Activated gamma-delta T cell treated with Interleukin-2 at 50 U/mL for 16 hours (primary cell): ENCODE measurements at regions not wholly inside any gene's neighbourhood (a gene's known extent, or its start where the extent isn't known, plus 50 kb on each side); places are given as distances from the start of the nearest gene placed in this dataset.
"Not testable (repeated sequence)": the region's sequence is repeated elsewhere in the genome, so short reads cannot be mapped to it uniquely, and the experiment has no call there.

Experiments used
- DNase-seq: peaks from one replicate; pipeline ENCODE4 v3.0.0-alpha.2; 2020

DNA sequence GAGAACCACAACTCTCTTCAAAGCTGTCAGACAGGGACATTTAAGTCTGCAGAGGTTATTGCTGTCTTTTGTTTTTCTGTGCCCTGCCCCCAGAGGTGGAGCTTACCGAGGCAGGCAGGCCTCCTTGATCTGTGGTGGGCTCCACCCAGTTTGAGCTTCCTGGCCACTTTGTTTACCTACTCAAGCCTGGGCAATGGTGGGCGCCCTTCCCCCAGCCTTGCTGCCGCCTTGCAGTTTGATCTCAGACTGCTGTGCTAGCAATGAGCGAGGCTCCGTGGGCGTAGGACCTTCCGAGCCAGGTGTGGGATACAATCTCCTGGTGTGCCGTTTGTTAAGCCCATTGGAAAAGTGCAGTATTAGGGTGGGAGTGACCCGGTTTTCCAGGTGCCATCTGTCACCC is 822.1 kb downstream of the KCNMA1 start:
- peak; percentile 4 for DNase-seq

DNA sequence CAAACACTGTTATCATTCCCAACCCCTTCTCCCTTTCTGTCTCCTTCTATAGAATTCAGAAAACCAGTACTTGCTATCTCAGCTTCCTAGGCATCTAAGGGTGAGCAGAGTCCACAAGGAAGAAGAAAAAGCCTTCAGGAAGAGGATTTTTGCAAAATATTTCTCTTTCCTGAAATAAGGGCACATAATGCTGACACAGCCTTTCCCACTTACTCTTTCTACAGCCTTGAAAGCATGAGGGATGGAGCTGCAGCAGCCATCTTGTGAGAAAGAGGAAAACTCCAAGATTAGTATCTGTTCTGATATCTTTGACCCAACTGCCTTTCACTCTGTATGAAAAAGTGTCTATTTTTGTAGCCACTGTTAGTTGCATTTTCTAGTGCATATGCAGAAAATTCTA is 826.2 kb downstream of the KCNMA1 start:
- DNase-seq = no peak

DNA sequence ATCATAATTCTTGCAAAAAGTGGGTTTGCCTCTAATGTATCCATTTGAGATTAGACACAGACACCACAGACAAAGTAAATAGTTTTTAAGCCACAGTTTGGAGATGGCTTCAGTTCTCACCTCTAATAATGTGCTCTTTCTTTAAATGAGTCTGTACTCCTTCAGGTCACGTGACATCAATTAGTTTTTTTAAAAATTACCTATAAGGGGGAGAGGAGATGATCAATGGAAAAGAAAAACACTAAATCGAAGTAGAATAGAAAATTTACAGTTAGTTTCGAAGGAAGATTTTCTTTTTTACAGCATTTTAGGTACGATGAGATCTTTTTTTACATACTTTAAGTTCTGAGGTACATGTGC is 849.2 kb downstream of the KCNMA1 start:
- DNase-seq = no peak

DNA sequence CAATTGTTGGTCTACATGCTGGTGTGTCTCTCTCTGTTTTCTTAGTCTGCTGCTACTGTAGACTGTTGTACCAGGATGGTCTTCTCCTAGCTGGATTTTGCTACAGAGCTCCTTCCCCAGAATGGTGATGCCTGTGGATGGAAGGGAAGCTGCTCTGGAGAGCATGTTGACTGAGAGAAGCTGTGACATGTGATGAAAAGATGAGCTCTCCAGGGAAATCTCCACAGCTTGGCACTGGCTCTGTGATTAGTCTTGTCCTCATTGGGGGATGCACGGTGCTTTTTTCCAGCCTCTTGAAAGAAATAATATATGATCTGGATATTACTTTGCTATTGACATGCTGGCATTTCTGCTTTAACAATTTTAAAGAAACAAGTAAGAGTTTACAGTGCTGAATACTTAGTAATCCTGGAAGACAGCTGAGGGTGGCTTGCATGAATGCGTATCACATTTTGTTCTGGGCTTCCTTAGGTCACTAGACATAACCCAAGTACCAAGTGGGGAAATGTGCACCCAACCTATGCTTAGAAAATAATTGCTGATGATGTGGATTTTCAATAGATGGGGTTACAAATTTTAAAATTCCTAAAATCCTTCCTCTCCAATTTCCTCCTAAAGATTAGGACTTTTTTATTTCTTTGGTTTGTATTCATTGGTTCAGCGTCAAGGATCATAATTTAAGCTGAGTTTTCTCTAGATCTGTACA is 849.7 kb downstream of the KCNMA1 start:
- DNase-seq = no peak

DNA sequence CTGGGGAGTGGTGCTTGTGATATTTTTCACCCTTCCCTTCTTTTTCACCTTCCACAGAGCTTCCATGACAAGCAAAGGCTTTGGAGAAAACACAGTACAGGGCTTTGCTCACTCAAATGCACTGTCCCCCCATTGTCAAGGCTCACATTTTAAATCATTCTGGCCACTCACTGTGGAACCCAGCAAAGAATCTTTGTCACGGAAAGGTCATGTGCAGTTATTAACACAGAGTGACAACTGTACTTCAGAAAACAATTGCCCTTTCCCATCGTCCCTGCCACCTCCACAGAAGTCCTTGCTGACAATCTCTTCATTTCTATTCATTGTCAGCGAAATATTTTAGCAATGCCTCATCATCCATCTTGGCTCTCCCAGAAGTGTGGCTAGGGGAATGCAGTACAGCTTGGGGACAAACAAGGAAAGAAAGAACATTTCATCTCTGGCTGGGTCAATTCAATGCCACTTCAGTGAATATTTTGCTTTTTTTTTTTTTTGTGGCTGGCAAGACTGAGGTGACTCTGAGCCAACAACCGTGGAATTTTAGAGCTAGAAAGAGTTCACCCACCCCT is 851.0 kb downstream of the KCNMA1 start:
- no peak for DNase-seq

DNA sequence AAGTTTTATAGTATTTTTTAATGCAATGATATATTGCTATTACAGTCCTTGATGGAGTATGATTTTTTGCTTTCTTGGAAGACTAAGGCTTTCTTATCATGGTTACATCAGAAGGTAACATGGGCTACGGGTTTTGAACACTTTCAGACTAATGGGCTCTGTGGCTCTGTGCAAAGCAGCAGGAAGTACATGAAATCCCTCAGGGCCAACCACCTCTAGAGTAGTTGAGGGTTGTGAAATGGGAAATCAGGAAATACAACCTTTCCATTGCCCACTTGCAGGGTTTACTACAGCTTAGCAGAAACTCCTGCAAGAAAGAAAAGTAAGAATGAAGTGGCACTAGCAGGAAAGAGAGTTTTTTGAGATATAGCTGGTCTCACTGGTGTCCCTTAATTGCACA is 853.5 kb downstream of the KCNMA1 start:
- DNase-seq = no peak

DNA sequence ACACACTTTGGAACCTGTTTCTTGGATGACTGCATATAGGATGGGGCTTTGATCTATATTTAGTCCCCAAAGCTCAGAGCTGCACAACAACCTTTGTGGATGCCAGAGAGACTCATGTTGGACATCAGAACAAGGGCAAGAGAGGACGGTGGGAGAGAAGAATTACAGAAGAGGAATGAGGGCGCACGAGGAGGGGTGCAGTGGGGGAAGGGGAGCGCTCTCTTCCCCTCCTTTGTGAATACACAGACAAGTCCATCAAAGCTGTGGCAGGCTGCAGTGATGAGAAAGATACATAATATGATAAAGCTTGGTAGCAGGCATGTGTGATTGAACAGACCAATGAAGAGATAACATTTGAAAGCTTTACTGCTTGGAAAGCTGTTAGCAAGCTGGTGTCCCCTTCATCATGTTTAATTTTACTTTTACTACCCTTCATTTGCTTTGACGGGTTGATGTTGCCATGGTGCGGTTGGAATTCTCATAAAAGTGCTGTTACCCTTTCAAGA is 857.8 kb downstream of the KCNMA1 start:
- no peak for DNase-seq

DNA sequence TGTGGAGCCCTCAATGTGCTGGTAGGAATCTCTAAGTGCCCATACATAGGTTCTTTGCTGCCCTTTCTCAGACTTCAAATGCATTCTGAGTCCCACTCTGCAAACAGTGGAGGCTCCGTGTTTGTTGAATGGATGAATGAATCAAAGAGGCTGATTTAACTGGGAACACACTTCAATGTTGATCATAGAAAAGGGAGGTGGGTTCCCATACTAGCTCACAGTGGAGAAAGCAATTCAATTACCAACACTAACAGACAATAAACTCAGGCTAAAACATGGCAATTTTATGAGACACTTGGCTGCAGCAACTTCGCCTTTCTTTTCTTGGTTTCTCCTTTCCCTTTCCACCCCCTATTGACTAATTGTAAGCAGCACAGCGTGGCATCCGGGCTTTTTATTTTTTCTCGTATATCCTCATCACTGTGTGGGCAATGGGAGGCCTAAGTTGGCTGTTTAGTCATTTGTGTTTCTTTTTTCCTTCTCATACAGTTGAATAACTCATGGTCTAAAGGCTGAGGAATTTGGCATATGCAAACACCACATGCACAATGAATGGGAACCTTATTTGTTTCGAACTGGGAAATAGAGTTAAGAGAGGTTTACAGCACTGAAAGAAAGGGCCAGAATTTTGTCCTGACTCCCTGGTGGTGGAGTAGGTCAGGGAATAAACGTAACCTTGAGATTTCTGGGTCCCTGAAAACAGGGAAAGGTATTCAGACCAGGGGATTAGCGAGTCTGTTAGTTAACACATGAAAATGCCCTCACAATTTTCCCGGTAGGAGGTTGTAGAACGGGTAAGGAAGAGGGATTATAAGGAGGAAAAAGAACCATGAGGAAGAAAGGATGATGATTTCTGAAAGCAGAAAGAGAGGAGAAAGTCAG is 858.5 kb downstream of the KCNMA1 start:
- no peak for DNase-seq

DNA sequence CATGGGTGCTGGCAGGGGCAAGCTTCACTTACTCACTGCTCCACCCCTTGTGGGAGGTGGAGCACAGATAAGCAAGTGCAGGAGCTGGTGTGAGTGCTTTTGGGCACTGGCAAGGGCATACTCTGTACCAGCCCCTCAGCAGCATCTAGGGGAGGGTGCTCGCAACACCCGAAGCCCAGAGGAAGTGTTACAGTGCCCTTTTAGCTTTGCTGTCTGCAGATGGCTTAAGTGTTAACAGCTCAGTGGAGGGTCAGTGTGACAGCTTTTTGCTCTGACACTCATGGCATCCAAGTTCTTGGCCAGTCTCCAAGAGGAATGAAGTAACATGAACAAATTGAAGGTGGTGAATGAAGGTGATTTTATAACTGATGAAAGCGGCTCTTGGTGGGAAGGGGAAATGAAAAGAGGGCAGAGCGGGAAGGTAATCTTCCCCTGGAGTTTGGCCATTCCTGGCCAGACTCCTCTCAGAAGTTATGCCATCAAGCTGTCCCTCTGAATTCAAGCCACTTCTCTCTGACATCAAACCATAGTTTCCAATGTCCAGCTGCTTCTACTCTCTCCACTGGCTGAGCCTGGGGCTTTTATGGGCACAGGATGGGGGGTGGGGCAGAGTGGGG is 862.5 kb downstream of the KCNMA1 start:
- no peak for DNase-seq

DNA sequence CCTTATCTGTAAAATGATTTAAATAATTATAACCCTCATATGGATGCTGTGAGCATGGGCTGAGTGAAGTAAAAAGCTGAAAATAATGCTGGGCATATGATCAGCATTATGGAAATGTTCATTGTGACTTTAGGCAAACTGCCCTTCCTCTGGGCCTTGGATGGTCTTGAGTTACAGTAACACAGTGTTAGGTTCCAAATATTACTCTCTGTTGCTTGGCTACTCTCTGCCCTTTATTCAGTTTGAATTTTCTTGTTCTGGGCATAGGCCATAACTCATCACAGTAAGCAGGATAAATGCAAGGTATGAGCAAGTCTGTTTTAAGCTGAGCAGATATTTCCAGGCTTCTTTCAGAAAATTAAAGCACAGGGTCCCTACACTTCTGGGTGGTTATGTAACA is 868.0 kb downstream of the KCNMA1 start:
- DNase-seq = no peak

DNA sequence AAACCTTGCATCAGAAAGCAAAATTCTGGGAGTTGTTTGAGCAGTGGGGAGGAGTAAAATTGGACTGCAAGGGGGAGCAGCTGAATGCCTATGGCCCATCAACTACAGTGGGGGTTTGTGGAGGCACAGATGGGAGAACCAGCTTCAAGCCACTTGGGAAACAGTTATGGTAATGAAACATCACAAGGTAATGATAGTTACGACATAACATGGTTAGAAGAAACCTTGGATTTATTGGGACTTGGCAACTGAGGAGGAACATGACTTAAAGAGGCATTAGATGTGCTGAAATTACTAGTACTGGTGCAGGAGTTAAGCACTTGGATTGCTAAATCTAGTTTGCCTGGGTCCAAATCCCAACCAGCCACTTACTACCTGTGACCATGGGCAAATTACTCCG is 868.4 kb downstream of the KCNMA1 start:
- DNase-seq = no peak

DNA sequence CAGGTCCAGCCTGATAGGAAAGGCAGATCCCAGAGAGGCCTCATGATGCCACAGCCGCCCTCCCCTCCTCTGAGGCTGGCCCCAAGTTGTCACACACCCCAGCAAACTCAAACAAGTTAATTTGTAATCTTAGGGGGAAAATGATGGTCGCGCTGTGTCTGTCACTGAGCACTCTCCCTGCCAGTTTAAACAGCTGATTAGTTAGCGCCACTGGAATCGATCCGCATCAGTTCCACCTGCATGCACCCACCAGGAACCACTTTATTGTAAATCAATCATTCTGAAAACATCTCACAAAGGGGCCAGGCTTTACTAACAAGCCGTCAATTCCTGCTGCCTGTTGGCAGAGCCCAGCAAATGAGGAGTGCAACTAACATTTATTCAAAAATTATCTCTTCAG is 870.9 kb downstream of the KCNMA1 start:
- DNase-seq = no peak

DNA sequence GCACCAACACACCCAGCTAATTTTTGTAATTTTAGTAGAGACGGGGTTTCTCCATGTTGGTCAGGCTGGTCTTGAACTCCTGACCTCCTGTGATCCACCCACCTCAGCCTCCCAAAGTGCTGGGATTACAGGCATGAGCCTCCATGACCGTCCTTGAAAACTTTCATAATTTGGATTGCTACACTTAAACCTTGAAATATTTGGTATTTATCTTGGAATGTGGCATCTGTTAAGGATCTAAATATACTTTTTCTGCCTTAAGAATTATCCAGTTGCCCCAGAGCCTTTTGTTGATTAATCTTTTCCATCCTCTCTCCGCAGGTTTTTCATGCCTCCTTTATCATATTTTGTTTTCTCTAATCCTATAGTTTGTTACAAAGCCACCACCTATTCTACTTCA is 872.7 kb downstream of the KCNMA1 start:
- DNase-seq = not testable (repeated sequence)

DNA sequence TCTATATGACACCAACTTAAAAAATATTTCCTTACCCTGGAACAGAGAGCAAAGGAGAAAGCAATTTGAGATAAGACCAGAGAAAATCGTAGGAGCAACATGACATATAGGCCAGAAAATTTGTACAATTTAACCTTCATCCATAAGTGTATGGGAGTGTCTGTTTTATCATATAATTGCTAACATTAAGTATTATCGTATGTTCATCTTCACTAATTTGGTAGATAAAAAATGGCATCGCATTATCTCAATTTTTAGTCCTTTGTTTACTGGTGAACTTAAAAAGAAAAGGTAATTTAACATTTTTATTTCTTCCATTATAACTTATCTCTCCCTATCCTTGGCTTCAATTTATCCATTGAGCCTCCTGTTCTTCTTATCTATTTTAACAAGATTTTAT is 873.4 kb downstream of the KCNMA1 start:
- no peak for DNase-seq

DNA sequence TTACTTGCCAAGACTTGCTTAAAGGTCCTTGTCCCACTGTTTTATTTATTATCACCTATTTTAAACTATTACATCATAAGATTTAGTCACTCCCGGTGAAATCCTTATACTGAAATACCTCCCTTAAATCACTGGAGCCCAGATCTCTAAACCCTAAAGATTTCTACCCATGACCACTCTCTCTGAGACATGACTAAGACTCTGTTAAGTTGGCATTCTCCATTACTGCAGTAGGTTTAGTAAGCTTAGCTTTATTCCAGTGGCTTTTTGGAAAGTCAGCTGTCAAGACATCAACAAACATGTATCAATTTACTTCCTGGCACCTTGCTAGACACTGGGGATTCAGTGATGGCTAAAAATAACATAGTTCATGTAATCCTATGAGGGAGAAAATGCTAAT is 874.2 kb downstream of the KCNMA1 start:
- DNase-seq = no peak

DNA sequence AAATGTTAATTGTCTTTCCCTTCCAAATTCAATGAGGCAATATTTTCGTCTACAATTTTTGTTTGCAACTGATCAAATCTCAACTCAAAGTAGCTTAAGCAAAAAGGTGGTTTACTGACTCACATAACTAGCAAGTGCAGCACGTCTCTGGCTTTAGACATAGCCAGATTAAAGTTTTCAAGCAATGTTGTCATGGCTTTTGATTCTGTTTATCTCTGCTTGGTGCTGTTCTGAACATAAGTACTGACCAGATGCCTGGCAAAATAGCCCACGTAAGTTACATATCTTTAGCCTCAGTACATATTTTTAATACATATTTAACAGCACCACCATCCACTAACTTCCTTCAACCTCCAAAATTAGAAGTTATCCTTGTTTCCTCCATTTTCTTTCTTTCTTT is 877.9 kb downstream of the KCNMA1 start:
- no peak for DNase-seq

DNA sequence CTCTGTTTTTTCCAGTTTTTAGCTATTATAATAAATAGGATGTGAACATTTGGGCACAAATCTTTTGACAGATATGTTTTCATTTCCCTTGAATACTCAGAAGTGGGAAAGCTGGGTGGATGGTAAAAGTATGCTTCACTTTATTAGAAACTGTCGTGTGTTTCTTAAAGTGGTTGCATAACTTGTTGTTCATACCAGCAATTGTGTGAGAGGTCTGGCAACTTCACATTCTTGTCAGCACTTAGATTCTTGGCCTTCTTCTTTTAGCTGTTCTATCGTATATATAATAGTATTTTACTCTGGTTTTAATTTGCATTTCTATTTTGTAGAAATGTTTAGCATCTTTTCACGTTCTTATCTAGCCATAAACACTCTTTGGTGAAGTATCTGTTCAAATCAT is 894.4 kb downstream of the KCNMA1 start:
- no peak for DNase-seq

DNA sequence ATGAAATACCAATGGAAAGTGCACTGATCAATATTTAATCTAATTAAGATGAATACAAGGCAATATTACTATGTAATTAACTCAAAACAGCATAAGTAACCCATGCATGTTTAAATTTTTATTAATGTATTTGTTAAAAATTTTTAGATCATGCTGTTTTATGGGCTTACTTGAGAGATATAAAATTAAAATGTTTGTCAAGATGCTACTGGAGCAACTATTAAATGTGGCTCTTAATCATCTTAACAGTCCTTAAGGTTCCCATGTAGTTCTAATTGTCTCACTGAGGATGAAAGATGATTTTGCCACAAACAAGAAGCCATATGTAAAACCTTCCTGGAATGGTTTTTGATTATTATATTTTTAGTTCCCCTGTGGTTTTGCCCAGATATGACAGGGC is 897.1 kb downstream of the KCNMA1 start:
- DNase-seq = no peak

DNA sequence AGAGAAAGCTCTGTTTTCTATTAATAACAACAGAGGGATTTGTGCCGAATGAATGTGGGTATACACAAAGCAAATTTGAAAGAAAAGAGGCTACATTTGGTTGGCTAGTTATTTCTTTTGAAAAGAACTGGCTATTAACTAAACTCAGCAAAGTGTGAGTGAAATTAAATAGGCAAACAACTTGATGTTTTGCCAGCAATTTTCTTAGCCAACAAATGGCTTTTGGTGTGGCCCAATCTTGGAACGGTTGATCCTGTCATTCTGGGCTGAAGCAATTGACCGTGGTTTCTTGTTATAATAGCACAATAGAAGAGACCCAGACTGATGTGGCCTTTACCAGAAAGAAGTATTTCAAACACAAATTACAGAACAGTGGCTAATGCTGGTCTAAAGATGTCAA is 898.6 kb downstream of the KCNMA1 start:
- DNase-seq = no peak

DNA sequence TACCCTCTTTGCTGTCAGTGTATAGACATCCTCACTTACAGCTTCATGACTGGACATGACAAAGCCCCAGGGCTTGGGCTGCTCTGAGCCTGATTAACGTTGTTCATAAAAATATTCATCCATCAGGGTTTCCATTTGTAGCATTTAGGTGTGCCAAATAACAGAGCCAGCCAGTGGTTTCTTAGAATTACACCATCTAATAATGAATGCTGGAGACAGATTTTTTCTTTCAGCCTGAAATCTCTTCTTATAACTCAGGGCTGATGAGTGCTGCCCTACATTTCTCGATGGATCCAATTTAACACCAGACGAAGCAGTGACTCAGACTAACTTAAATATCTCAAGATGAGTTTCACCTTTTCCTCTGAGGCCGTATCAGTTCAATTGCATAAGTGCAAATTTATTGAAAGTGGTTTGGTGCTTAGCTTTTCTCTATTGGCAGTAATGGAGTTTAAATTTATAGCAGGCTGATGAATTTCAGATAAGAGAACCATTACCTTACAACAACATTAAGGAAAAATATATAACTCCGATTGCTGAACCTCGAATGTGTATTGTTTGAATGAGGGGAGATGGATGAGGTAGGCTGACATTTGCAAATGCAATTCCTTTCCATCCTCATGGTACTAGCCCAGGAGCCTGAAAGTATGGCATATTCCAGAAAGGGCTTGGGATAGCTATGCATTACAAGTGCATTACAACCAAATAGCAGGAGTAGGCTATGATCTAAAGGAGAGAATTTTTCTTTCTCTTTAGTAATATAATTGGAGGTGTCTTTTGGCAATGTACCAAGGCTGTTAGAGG is 900.6 kb downstream of the KCNMA1 start:
- DNase-seq = no peak

DNA sequence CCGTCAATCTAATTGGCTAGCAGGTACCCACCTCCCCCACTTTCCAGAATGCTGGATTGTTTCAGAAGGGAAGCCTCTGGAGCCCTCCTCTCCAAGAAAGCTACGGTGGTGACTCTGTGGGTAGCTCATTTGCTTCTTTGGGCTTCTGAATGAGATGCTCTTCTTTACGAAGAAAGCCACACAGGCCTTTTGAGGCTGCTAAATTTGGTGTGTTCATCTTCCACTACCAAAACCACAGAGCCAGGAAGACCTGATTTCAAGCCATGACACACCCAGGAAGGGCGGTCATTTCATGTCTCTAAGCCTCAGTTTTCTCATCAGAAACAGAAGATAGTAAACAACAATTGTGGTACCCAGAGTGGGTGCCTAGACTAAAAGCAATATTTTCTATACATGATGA is 901.2 kb downstream of the KCNMA1 start:
- peak; percentile 4 for DNase-seq

DNA sequence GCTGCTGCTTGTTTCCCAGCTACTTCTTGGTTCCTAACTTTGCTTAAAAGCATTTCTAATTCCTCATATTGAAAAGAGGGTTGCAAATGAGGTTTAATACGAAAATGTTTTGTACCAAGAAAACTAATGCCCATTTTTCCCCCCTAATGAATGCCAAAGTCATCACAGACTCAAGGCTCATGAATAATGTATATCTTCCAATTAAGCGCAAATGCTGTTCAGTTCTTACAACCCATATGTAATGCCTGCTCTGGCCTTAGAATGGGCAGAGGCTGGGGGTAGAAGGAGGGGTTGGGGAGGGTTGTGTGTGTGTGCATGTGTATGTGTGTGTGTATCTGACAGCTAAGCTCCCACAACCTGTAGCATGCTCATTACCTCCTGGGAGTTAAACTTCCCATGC is 901.7 kb downstream of the KCNMA1 start:
- DNase-seq = no peak

DNA sequence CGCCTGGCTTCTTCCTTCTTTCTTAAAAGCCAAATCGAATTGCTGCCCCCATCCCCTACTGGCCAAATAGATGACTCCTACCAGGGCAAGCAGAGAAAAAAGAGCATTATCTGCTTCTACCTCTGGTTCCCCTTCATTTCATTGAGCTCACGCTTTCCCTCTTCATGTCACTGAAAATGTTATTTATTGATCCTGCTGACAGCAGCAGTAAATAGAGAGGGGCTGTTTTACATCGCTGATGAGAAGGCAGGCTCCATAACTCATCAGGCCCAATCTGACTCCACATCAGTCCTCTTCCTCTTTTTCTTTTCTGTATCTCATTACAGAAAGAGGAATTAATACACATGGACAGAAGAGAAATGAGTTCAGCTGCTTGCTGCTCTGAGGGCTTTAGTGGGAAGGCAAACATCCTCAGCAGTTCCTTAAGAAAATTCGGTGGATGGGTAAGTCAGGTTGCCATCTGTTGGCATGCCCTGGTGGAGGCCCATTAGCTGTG is 904.1 kb downstream of the KCNMA1 start:
- DNase-seq = no peak
